Endothelial cell of umbilical vein (primary cell): ENCODE measurements at regions not wholly inside any gene's neighbourhood (a gene's known extent, or its start where the extent isn't known, plus 50 kb on each side); places are given as distances from the start of the nearest gene placed in this dataset.

Experiments used
- BruUV-seq: library from RNA; stranded (reverse); fragments of 400-500 nt; replicated peaks from 2 replicates; lab custom pipeline; 2021; lab: Mats Ljungman, UMichigan
- CTCF ChIA-PET: fragments of 300-600, 350-600 bp; sonication (Branson Sonifier 250); formaldehyde crosslinking; loops from one replicate; lab custom pipeline; 2021; ENCODE audit warnings: antibody characterized with exemption, inconsistent platforms; lab: Charles Lee
- POLR2A ChIA-PET: fragments of 300-600, 350-600 bp; sonication (Branson Sonifier 250); formaldehyde crosslinking; loops from one replicate; lab custom pipeline; 2021; ENCODE audit warnings: antibody characterized with exemption, inconsistent platforms; lab: Charles Lee
- DNase-seq: peaks from one replicate; pipeline ENCODE4 v3.0.0-alpha.2; 2011; ENCODE audit warnings: low read depth, low spot score
- FAIRE-seq: peaks from 2 replicates; lab custom pipeline; 2011; peaks lifted over from hg19 to GRCh38; lab: Jason Lieb, UNC
- H2AFZ ChIP-seq: 2 replicates; pipeline ENCODE4 v1.6.0; 2012; ENCODE audit warnings: low read depth, low read length, control low read depth, inconsistent platforms
- H3K27ac ChIP-seq: 2 replicates; pipeline ENCODE4 v1.5.1; 2011; ENCODE audit warnings: low read depth, mild to moderate bottlenecking, control low read depth, low read length, moderate library complexity; ENCODE audit not compliant: insufficient read depth
- H3K27me3 ChIP-seq, 2 experiments: 2 replicates each; pipeline versions ENCODE4 v1.6.0 to v1.6.1; 2011; ENCODE audit warnings: low read length in 2 of 2, mixed read lengths in 1 of 2; ENCODE audit not compliant: control insufficient read depth in 2 of 2, insufficient read depth in 2 of 2
- H3K36me3 ChIP-seq, 2 experiments: 2 replicates in 1 of 2; 3 replicates in 1 of 2; pipeline ENCODE4 v1.5.1; 2011; ENCODE audit warnings: low read length in 2 of 2, mild to moderate bottlenecking in 1 of 2, moderate library complexity in 1 of 2; ENCODE audit not compliant: control insufficient read depth in 2 of 2, insufficient read depth in 2 of 2; ENCODE audit errors: extremely low read depth in 1 of 2
- H3K4me1 ChIP-seq: 3 replicates; pipeline ENCODE4 v1.5.1; 2011; ENCODE audit warnings: mild to moderate bottlenecking, low read length; ENCODE audit not compliant: control insufficient read depth, insufficient read depth; ENCODE audit errors: extremely low read depth
- H3K4me2 ChIP-seq: 2 replicates; pipeline ENCODE4 v1.6.1; 2011; ENCODE audit warnings: low read length, control low read depth, mixed read lengths; ENCODE audit not compliant: insufficient read depth
- H3K4me3 ChIP-seq, 3 experiments: fragments of 200-600 bp in 1 of 3; sonication (generic), shearing (Covaris generic) in 1 of 3; replicated peaks in 1 of 3; 2 replicates each; pipeline ENCODE4 v1.5.1; 2011 to 2016; ENCODE audit warnings: control low read depth in 3 of 3, low read length in 3 of 3, mild to moderate bottlenecking in 2 of 3, inconsistent platforms in 1 of 3, low read depth in 1 of 3, moderate library complexity in 1 of 3; ENCODE audit not compliant: insufficient read depth in 1 of 3
- H3K79me2 ChIP-seq: 2 replicates; pipeline ENCODE4 v1.6.0; 2012; ENCODE audit warnings: low read length, inconsistent platforms; ENCODE audit not compliant: control insufficient read depth, insufficient read depth
- H3K9ac ChIP-seq: replicated peaks from 2 replicates; pipeline ENCODE3; 2011; ENCODE audit warnings: low read length, control low read depth; ENCODE audit not compliant: insufficient read depth; ENCODE audit errors: extremely low read depth
- H3K9me1 ChIP-seq: replicated peaks from 3 replicates; pipeline ENCODE4 v1.6.0; 2011; ENCODE audit warnings: mild to moderate bottlenecking, low read length; ENCODE audit not compliant: control insufficient read depth, insufficient read depth; ENCODE audit errors: extremely low read depth
- H3K9me3 ChIP-seq: replicated peaks from 2 replicates; pipeline ENCODE4 v1.5.1; 2012; ENCODE audit warnings: low read length, inconsistent platforms; ENCODE audit not compliant: control insufficient read depth, insufficient read depth
- H4K20me1 ChIP-seq: replicated peaks from 2 replicates; pipeline ENCODE3; 2011; ENCODE audit warnings: mild to moderate bottlenecking, low read length; ENCODE audit not compliant: control insufficient read depth, insufficient read depth; ENCODE audit errors: extremely low read depth
- EZH2 ChIP-seq: IDR thresholded peaks from 2 replicates; pipeline ENCODE4 v1.6.1; 2012; ENCODE audit warnings: borderline replicate concordance, low read depth, mild to moderate bottlenecking, moderate library complexity, low read length, inconsistent platforms; ENCODE audit not compliant: severe bottlenecking
- FOS ChIP-seq: IDR thresholded peaks from 2 replicates; pipeline ENCODE4 v1.6.1; 2011; ENCODE audit warnings: mild to moderate bottlenecking, low read length, moderate library complexity, borderline replicate concordance; ENCODE audit not compliant: insufficient read depth
- GATA2 ChIP-seq: IDR thresholded peaks from 2 replicates; pipeline ENCODE4 v1.7.0; 2011; ENCODE audit warnings: low read depth, mild to moderate bottlenecking, moderate library complexity, mixed read lengths, low read length; ENCODE audit not compliant: insufficient read length, insufficient read depth
- JUN ChIP-seq: IDR thresholded peaks from 2 replicates; pipeline ENCODE4 v1.6.1; 2011; ENCODE audit warnings: borderline replicate concordance, low read depth; ENCODE audit not compliant: insufficient read length, insufficient read depth
- MYC ChIP-seq: IDR thresholded peaks from one replicate; pipeline ENCODE4 v1.6.1; 2011; ENCODE audit warnings: mild to moderate bottlenecking, low read depth, low read length
- POLR2A ChIP-seq: IDR thresholded peaks from 2 replicates; pipeline ENCODE4 v1.6.1; 2012; ENCODE audit warnings: low read depth, mild to moderate bottlenecking, control low read depth, low read length
- POLR2AphosphoS5 ChIP-seq: IDR thresholded peaks from 2 replicates; pipeline ENCODE4 v1.6.1; 2012; ENCODE audit warnings: low read depth, mild to moderate bottlenecking, control low read depth, low read length, moderate library complexity; ENCODE audit not compliant: insufficient read depth
- dilution Hi-C: fragments of 300-500 bp; cut with MboI; formaldehyde crosslinking; loops from one replicate; pipeline ENCODE4 v1.15.0; 2019; ENCODE audit warnings: low sequenced_read_pairs; ENCODE audit not compliant: extremely low pct_ligation_motif_present
- intact Hi-C: fragments of 100-400 bp; cut with micrococcal nuclease; formaldehyde crosslinking; loops from one replicate; pipeline ENCODE4 v1.10.0; 2022
- TF ChIP-seq, protein P1 (sequence below): IDR thresholded peaks from 2 replicates; pipeline ENCODE4 v1.6.1; 2011; ENCODE audit not compliant: insufficient read depth, insufficient read length
- TF ChIP-seq, protein P2 (sequence below), 2 donors: IDR thresholded peaks; 1 replicate in 1 of 2; 2 replicates in 1 of 2; pipeline ENCODE4 v1.5.1; 2011; ENCODE audit warnings: low read length in 2 of 2, mild to moderate bottlenecking in 2 of 2, moderate library complexity in 2 of 2, control low read depth in 1 of 2, inconsistent platforms in 1 of 2, low read depth in 1 of 2; ENCODE audit not compliant: insufficient read depth in 1 of 2; ENCODE audit errors: extremely low read depth in 1 of 2

- BruUV-seq: no TSS peak
- H3K4me1 ChIP-seq: no peaks in the 10 kb centered on the region
- dilution Hi-C loops: no loop called here
- no peaks in the 10 kb centered on the region for H3K36me3 ChIP-seq
- FAIRE-seq: no peak
- peaks cover 2% of the 10 kb centered on the region for H3K9me3 ChIP-seq
- DNase-seq: no peak
- H3K4me2 ChIP-seq: no peak overlapping the region
- no peak overlapping the region for H2AFZ ChIP-seq
- intact Hi-C loops: no loop called here
- POLR2A ChIA-PET: no interaction called here
- H3K79me2 ChIP-seq: no peaks in the 10 kb centered on the region
- no peaks in the 10 kb centered on the region for H3K9me1 ChIP-seq
- no peaks in the 10 kb centered on the region for H3K27me3 ChIP-seq
- TF ChIP-seq, protein P1, sequence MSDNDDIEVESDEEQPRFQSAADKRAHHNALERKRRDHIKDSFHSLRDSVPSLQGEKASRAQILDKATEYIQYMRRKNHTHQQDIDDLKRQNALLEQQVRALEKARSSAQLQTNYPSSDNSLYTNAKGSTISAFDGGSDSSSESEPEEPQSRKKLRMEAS: no peak
- TF ChIP-seq JUN (no peak), POLR2AphosphoS5 (no peak), GATA2 (no peak), FOS (no peak), EZH2 (no peak), POLR2A (no peak), MYC (no peak)
- TF ChIP-seq, protein P2, sequence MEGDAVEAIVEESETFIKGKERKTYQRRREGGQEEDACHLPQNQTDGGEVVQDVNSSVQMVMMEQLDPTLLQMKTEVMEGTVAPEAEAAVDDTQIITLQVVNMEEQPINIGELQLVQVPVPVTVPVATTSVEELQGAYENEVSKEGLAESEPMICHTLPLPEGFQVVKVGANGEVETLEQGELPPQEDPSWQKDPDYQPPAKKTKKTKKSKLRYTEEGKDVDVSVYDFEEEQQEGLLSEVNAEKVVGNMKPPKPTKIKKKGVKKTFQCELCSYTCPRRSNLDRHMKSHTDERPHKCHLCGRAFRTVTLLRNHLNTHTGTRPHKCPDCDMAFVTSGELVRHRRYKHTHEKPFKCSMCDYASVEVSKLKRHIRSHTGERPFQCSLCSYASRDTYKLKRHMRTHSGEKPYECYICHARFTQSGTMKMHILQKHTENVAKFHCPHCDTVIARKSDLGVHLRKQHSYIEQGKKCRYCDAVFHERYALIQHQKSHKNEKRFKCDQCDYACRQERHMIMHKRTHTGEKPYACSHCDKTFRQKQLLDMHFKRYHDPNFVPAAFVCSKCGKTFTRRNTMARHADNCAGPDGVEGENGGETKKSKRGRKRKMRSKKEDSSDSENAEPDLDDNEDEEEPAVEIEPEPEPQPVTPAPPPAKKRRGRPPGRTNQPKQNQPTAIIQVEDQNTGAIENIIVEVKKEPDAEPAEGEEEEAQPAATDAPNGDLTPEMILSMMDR (IDR thresholded peaks at IDR 0.05; ENCODE audit: extremely low read depth in 1 of 2, insufficient read depth in 1 of 2, low read depth in 1 of 2, low read length in 2 of 2): no peak
- H3K4me3 ChIP-seq: no peak overlapping the region
- no peak overlapping the region for H3K27ac ChIP-seq
- no peak overlapping the region for H3K9ac ChIP-seq
- H4K20me1 ChIP-seq: no peaks in the 10 kb centered on the region
- CTCF ChIA-PET: no interaction called here
These were observed 346.5 kb downstream of the CD83 start for GRCh38 chr6:14464055-14464454.
